Loucy (cell line): ENCODE measurements at regions not wholly inside any gene's neighbourhood (a gene's known extent, or its start where the extent isn't known, plus 50 kb on each side); places are given as distances from the start of the nearest gene placed in this dataset.
A peak's percentile ranks its signal among the peaks of the same experiment; 100 is the strongest.

ENCODE experiments used
- H2AFZ ChIP-seq: fragments of 200-600 bp; sonication (generic); 2 replicates; pipeline ENCODE4 v1.6.0; 2016; ENCODE audit warnings: antibody characterized with exemption, mild to moderate bottlenecking, low read length, moderate library complexity
- H3F3A ChIP-seq: fragments of 200-600 bp; 2 replicates; pipeline ENCODE4 v1.6.0; 2016; ENCODE audit warnings: antibody characterized with exemption, low read depth, mild to moderate bottlenecking
- H3K27me3 ChIP-seq: fragments of 200-600 bp; sonication (generic); 2 replicates; pipeline ENCODE4 v1.6.1; 2014; ENCODE audit warnings: low read length, mild to moderate bottlenecking; ENCODE audit not compliant: insufficient read depth, poor library complexity, severe bottlenecking
- H3K36me3 ChIP-seq: fragments of 200-600 bp; sonication (generic); 2 replicates; pipeline ENCODE4 v1.6.1; 2016; ENCODE audit warnings: low read length; ENCODE audit not compliant: insufficient read depth
- H3K4me1 ChIP-seq: fragments of 200-600 bp; sonication (generic); 2 replicates; pipeline ENCODE4 v1.5.1; 2014; ENCODE audit warnings: low read length, mild to moderate bottlenecking; ENCODE audit not compliant: insufficient read depth, poor library complexity, severe bottlenecking
- H3K4me2 ChIP-seq: fragments of 200-600 bp; sonication (generic); 2 replicates; pipeline ENCODE4 v1.6.0; 2014; ENCODE audit warnings: antibody characterized with exemption, low read length, low read depth, mild to moderate bottlenecking; ENCODE audit not compliant: poor library complexity, severe bottlenecking
- H3K4me3 ChIP-seq: fragments of 200-600 bp; sonication (generic); 2 replicates; pipeline ENCODE4 v1.5.1; 2014; ENCODE audit warnings: low read length, mild to moderate bottlenecking, mixed read lengths; ENCODE audit not compliant: poor library complexity, severe bottlenecking
- H3K79me2 ChIP-seq: fragments of 200-600 bp; sonication (generic); 2 replicates; pipeline ENCODE4 v1.6.1; 2014; ENCODE audit warnings: low read length; ENCODE audit not compliant: insufficient read depth
- H3K9ac ChIP-seq: fragments of 200-600 bp; sonication (generic); 2 replicates; pipeline ENCODE4 v1.6.0; 2014; ENCODE audit warnings: mild to moderate bottlenecking, low read depth, low read length, moderate library complexity; ENCODE audit not compliant: poor library complexity, severe bottlenecking
- H3K9me2 ChIP-seq: fragments of 200-600 bp; sonication (generic); replicated peaks from 2 replicates; pipeline ENCODE4 v1.6.1; 2016; ENCODE audit warnings: low read depth, low read length, mixed read lengths
- H3K9me3 ChIP-seq: fragments of 200-600 bp; sonication (generic); 2 replicates; pipeline ENCODE4 v1.6.1; 2014; ENCODE audit warnings: mild to moderate bottlenecking, antibody characterized with exemption, low read length, low read depth; ENCODE audit not compliant: insufficient read depth
- H4K20me1 ChIP-seq: fragments of 200-600 bp; sonication (generic); 2 replicates; pipeline ENCODE4 v1.6.0; 2014; ENCODE audit warnings: antibody characterized with exemption, low read length, mild to moderate bottlenecking; ENCODE audit not compliant: insufficient read depth, poor library complexity, severe bottlenecking
- CTCF ChIP-seq: fragments of 200-600 bp; sonication (generic); conservative IDR thresholded peaks from 2 replicates; pipeline ENCODE4 v1.5.1; 2014; ENCODE audit warnings: mild to moderate bottlenecking, antibody characterized with exemption, low read length
- EZH2phosphoT487 ChIP-seq: fragments of 200-600 bp; IDR thresholded peaks from 2 replicates; pipeline ENCODE4 v1.6.1; 2018; ENCODE audit warnings: antibody characterized with exemption, mild to moderate bottlenecking, moderate library complexity, borderline replicate concordance

DNA sequence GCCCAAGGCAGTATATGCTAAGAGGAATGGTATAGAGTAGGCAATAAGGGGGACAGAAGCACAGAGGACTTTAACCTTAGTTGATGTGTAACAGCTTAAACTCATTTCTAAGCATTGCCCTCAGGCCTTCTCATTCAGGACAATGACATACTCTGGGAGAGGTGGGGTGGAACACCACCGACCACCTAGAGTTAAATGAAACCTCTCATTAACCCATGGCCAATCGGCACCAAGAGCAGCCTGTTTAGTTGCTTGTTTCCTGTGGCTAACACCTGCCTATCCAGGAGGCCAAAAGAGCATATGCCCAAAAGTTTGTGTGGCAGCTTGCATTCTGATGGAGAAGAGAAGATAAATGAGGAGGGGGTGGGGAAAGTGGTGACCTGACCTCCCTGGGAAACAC, 50.0 kb downstream of the PABIR2 start:
- Histone ChIP-seq H3K4me1 (peaks cover 21% of the 10 kb centered on the region), H4K20me1 (no peaks in the 10 kb centered on the region), H3K9me2 (no peaks in the 10 kb centered on the region), H3K9me3 (no peaks in the 10 kb centered on the region), H3K4me2 (no peak overlapping the region), H3K4me3 (no peak overlapping the region), H3K36me3 (no peaks in the 10 kb centered on the region), H3K79me2 (no peaks in the 10 kb centered on the region), H3F3A (no peaks in the 10 kb centered on the region), H3K9ac (no peak overlapping the region), H2AFZ (no peak overlapping the region), H3K27me3 (no peaks in the 10 kb centered on the region)
- TF ChIP-seq CTCF (no peak), EZH2phosphoT487 (no peak)

DNA sequence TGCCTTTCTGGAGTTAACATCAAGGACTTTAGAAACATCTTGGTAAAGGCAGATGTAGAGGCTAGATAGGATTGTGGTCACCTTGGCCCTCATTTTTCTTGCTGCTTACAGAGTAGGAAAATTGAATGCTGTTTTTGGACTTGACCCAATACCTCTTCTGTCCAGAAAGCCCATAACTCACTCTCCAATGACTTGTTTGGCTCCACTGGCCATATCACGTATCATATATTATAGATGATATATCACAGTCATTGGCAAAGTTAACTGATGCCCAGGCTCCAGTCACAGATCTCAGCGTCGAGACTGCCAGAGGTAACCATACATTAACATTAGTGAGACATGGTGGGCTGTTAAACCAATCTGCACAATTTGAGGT, 50.6 kb downstream of the PABIR2 start:
- H2AFZ ChIP-seq: peak overlapping the region; percentile 56; the same call in 1 of the 2 replicates
- no peak overlapping the region for H3K4me3 ChIP-seq
- H3K27me3 ChIP-seq: no peaks in the 10 kb centered on the region
- peaks cover 25% of the 10 kb centered on the region for H3K4me1 ChIP-seq
- H3K9me3 ChIP-seq: no peaks in the 10 kb centered on the region
- no peak for TF ChIP-seq CTCF
- no peak for TF ChIP-seq EZH2phosphoT487
- H3K79me2 ChIP-seq: no peaks in the 10 kb centered on the region
- no peaks in the 10 kb centered on the region for H3K9me2 ChIP-seq
- H3F3A ChIP-seq: no peaks in the 10 kb centered on the region
- no peaks in the 10 kb centered on the region for H4K20me1 ChIP-seq
- H3K36me3 ChIP-seq: no peaks in the 10 kb centered on the region
- H3K9ac ChIP-seq: no peak overlapping the region
- H3K4me2 ChIP-seq: no peak overlapping the region

DNA sequence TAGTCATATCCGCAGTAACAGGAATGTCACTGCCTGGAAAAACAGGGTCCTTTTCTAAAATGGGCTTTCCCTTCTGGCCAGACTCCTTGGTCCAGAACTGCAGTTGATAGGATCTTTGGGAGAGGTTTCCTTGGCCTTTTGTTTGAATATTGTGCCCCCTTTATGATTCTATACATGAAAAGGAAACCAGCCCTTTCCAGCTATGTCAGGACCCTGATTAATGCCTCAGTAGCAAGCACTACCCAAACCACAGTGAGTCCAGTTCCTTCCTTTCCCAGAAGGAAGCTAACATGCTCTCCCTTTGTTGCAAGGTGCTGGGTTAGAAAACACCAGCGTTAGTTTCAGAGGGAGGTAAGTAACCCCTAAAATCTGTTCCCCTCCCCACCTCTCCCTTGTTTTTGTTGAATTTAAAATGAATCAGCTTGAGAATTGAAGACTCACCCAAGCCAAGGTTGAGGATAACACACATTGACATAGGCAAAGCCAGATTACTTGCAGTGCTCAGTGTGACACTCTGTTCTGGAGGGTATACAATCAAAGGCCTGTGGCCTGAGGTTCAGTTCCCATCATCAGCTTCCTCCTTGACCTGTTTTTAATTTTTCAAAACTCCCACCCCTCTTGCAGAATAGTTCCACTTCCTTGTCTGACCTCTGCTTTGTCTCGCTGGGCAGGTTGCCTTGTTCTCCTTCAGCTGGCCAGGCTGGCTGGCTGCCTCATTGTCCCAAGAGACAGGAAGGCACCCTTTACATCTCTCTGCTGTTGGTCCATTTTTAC, 51.2 kb downstream of the PABIR2 start:
- no peaks in the 10 kb centered on the region for H3K79me2 ChIP-seq
- no peak overlapping the region for H3K9ac ChIP-seq
- H4K20me1 ChIP-seq: no peaks in the 10 kb centered on the region
- no peaks in the 10 kb centered on the region for H3K27me3 ChIP-seq
- no peak for TF ChIP-seq EZH2phosphoT487
- no peak for TF ChIP-seq CTCF
- H3K4me1 ChIP-seq: peaks cover 28% of the 10 kb centered on the region
- H3K4me2 ChIP-seq: peak overlapping the region; percentile 58
- H3K9me3 ChIP-seq: no peaks in the 10 kb centered on the region
- no peaks in the 10 kb centered on the region for H3F3A ChIP-seq
- no peak overlapping the region for H3K4me3 ChIP-seq
- no peaks in the 10 kb centered on the region for H3K36me3 ChIP-seq
- no peaks in the 10 kb centered on the region for H3K9me2 ChIP-seq
- H2AFZ ChIP-seq: peak overlapping the region; percentile 56
